DOHH2 (cell line): ENCODE measurements at regions not wholly inside any gene's neighbourhood (a gene's known extent, or its start where the extent isn't known, plus 50 kb on each side); places are given as distances from the start of the nearest gene placed in this dataset.
"Not testable (repeated sequence)": the region's sequence is repeated elsewhere in the genome, so short reads cannot be mapped to it uniquely, and the experiment has no call there.

Experiments
- H3F3A ChIP-seq: fragments of 200-600 bp; sonication (generic), shearing (Covaris generic); 2 replicates; pipeline ENCODE4 v1.6.0; 2016; ENCODE audit warnings: antibody characterized with exemption, mild to moderate bottlenecking; ENCODE audit not compliant: control insufficient read depth, insufficient read depth
- H3K27ac ChIP-seq: fragments of 200-600 bp; sonication (generic); 2 replicates; pipeline ENCODE4 v1.5.1; 2014; ENCODE audit warnings: low read depth, mild to moderate bottlenecking, low read length, moderate library complexity
- H3K27me3 ChIP-seq: fragments of 200-600 bp; sonication (generic); 2 replicates; pipeline ENCODE4 v1.6.1; 2014; ENCODE audit warnings: mild to moderate bottlenecking, low read length, mixed read lengths; ENCODE audit not compliant: control insufficient read depth
- H3K36me3 ChIP-seq: fragments of 200-600 bp; sonication (generic); 2 replicates; pipeline ENCODE4 v1.6.1; 2014; ENCODE audit warnings: mild to moderate bottlenecking, low read length, moderate library complexity, mixed read lengths; ENCODE audit not compliant: control insufficient read depth
- H3K4me1 ChIP-seq: fragments of 200-600 bp; sonication (generic); 2 replicates; pipeline ENCODE4 v1.6.1; 2014; ENCODE audit warnings: mild to moderate bottlenecking, low read length, mixed read lengths; ENCODE audit not compliant: control insufficient read depth
- H3K4me2 ChIP-seq: fragments of 200-600 bp; sonication (generic); 2 replicates; pipeline ENCODE4 v1.6.0; 2014; ENCODE audit warnings: mild to moderate bottlenecking, low read length, moderate library complexity
- H3K4me3 ChIP-seq: fragments of 200-600 bp; sonication (generic); 2 replicates; pipeline ENCODE4 v1.5.1; 2014; ENCODE audit warnings: mild to moderate bottlenecking, low read length, mixed read lengths
- H3K79me2 ChIP-seq: fragments of 200-600 bp; sonication (generic); 2 replicates; pipeline ENCODE4 v1.6.1; 2014; ENCODE audit warnings: mild to moderate bottlenecking, low read length, mixed read lengths; ENCODE audit not compliant: control insufficient read depth
- H3K9me2 ChIP-seq: fragments of 200-600 bp; sonication (generic); replicated peaks from 2 replicates; pipeline ENCODE4 v1.6.1; 2014; ENCODE audit warnings: mild to moderate bottlenecking, low read length, mixed read lengths; ENCODE audit not compliant: control insufficient read depth
- H3K9me3 ChIP-seq: fragments of 200-600 bp; sonication (generic); 2 replicates; pipeline ENCODE4 v1.6.1; 2014; ENCODE audit warnings: antibody characterized with exemption, low read length, mixed read lengths; ENCODE audit not compliant: control insufficient read depth, insufficient read depth
- H4K20me1 ChIP-seq: fragments of 200-600 bp; sonication (generic); 2 replicates; pipeline ENCODE4 v1.6.0; 2014; ENCODE audit warnings: low read depth, mild to moderate bottlenecking, antibody characterized with exemption, low read length, moderate library complexity; ENCODE audit not compliant: control insufficient read depth, insufficient read depth

GRCh38 chr1:206256935-206257334, 53.6 kb downstream of the SRGAP2 start:
- not testable (repeated sequence) for H3K9me3 ChIP-seq, H3K27ac ChIP-seq
- peak overlapping the region; percentile 45 for H3K4me2 ChIP-seq

GRCh38 chr1:206261473-206261872, 58.1 kb downstream of the SRGAP2 start:
- not testable (repeated sequence) for H3K27me3 ChIP-seq, H3K4me1 ChIP-seq, H3K4me2 ChIP-seq, H3K9me2 ChIP-seq, H4K20me1 ChIP-seq, H3K4me3 ChIP-seq, H3K79me2 ChIP-seq, H3F3A ChIP-seq, H3K9me3 ChIP-seq, H3K36me3 ChIP-seq, H3K27ac ChIP-seq

More at GRCh38 chr1:206256935-206257334, 53.6 kb downstream of the SRGAP2 start:
- peaks cover 14% of the 10 kb centered on the region for H3K4me1 ChIP-seq
- not testable (repeated sequence) for H3K9me2 ChIP-seq, H3F3A ChIP-seq, H3K36me3 ChIP-seq, H3K79me2 ChIP-seq, H3K27me3 ChIP-seq, H4K20me1 ChIP-seq, H3K4me3 ChIP-seq

GRCh38 chr1:206262424-206262823, 59.1 kb downstream of the SRGAP2 start:
- not testable (repeated sequence) for H4K20me1 ChIP-seq, H3K9me3 ChIP-seq, H3K4me2 ChIP-seq, H3K27me3 ChIP-seq, H3K36me3 ChIP-seq, H3K4me1 ChIP-seq, H3F3A ChIP-seq, H3K27ac ChIP-seq, H3K4me3 ChIP-seq, H3K9me2 ChIP-seq, H3K79me2 ChIP-seq

- H3K4me2 ChIP-seq, H3K9me2 ChIP-seq, H3F3A ChIP-seq, H3K36me3 ChIP-seq, H3K27ac ChIP-seq, H4K20me1 ChIP-seq, H3K4me3 ChIP-seq, H3K79me2 ChIP-seq, H3K27me3 ChIP-seq, H3K4me1 ChIP-seq, H3K9me3 ChIP-seq: not testable (repeated sequence)
These were observed 61.6 kb downstream of the SRGAP2 start for GRCh38 chr1:206264916-206265315.

- not testable (repeated sequence) for H3K4me1 ChIP-seq, H3K4me2 ChIP-seq, H4K20me1 ChIP-seq, H3K9me2 ChIP-seq, H3K36me3 ChIP-seq, H3K27ac ChIP-seq, H3K9me3 ChIP-seq, H3K27me3 ChIP-seq, H3K4me3 ChIP-seq, H3F3A ChIP-seq, H3K79me2 ChIP-seq
These were observed 67.8 kb downstream of the SRGAP2 start for GRCh38 chr1:206271153-206271552.

GRCh38 chr1:206273104-206273503, 69.8 kb downstream of the SRGAP2 start:
- H3K4me1 ChIP-seq, H3K9me2 ChIP-seq, H3K4me3 ChIP-seq, H3K36me3 ChIP-seq, H3K79me2 ChIP-seq, H3K27me3 ChIP-seq, H3K27ac ChIP-seq, H3K4me2 ChIP-seq, H3K9me3 ChIP-seq, H3F3A ChIP-seq, H4K20me1 ChIP-seq: not testable (repeated sequence)

GRCh38 chr1:206276143-206276542, 72.8 kb downstream of the SRGAP2 start:
- not testable (repeated sequence) for H3F3A ChIP-seq, H3K27ac ChIP-seq, H3K4me1 ChIP-seq, H3K9me2 ChIP-seq, H3K9me3 ChIP-seq, H3K79me2 ChIP-seq, H3K36me3 ChIP-seq, H3K4me3 ChIP-seq, H3K27me3 ChIP-seq, H4K20me1 ChIP-seq, H3K4me2 ChIP-seq

GRCh38 chr1:206278683-206279082, 75.3 kb downstream of the SRGAP2 start:
- H3F3A ChIP-seq, H3K4me3 ChIP-seq, H3K36me3 ChIP-seq, H3K27me3 ChIP-seq, H3K4me2 ChIP-seq, H3K4me1 ChIP-seq, H3K9me3 ChIP-seq, H4K20me1 ChIP-seq, H3K9me2 ChIP-seq, H3K27ac ChIP-seq, H3K79me2 ChIP-seq: not testable (repeated sequence)

- H3K79me2 ChIP-seq, H3K4me2 ChIP-seq, H3K4me3 ChIP-seq, H3K27ac ChIP-seq, H4K20me1 ChIP-seq, H3F3A ChIP-seq, H3K4me1 ChIP-seq, H3K36me3 ChIP-seq, H3K9me2 ChIP-seq, H3K27me3 ChIP-seq, H3K9me3 ChIP-seq: not testable (repeated sequence)
These were observed 77.3 kb downstream of the SRGAP2 start for GRCh38 chr1:206280683-206281082.
